Neural cell (in vitro differentiated cells): ENCODE measurements at regions not wholly inside any gene's neighbourhood (a gene's known extent, or its start where the extent isn't known, plus 50 kb on each side); places are given as distances from the start of the nearest gene placed in this dataset.

Experiments
- CTCF ChIP-seq: fragments of 450-650 bp; IDR thresholded peaks from 2 replicates; pipeline ENCODE4 v1.5.1; 2014; ENCODE audit warnings: antibody characterized with exemption, mild to moderate bottlenecking, moderate library complexity; ENCODE audit not compliant: poor library complexity, severe bottlenecking
- MXI1 ChIP-seq: fragments of 450-650 bp; conservative IDR thresholded peaks from 2 replicates; pipeline ENCODE4 v1.6.1; 2014; ENCODE audit warnings: antibody characterized with exemption, mild to moderate bottlenecking; ENCODE audit not compliant: poor library complexity, severe bottlenecking
- POLR2AphosphoS5 ChIP-seq: IDR thresholded peaks from 2 replicates; pipeline ENCODE4 v1.6.1; 2012
- RAD21 ChIP-seq: fragments of 450-650 bp; conservative IDR thresholded peaks from 2 replicates; pipeline ENCODE4 v1.6.1; 2014; ENCODE audit warnings: antibody characterized with exemption, mild to moderate bottlenecking, moderate library complexity
- SMC3 ChIP-seq: fragments of 450-650 bp; conservative IDR thresholded peaks from 2 replicates; pipeline ENCODE4 v1.6.1; 2014; ENCODE audit warnings: antibody characterized with exemption, mild to moderate bottlenecking, moderate library complexity; ENCODE audit not compliant: poor library complexity

GRCh38 chr7:131969560-131969959 lies 413.1 kb upstream of the PODXL start:
- TF ChIP-seq SMC3, result no peak
- TF ChIP-seq CTCF, result no peak
- no peak for TF ChIP-seq RAD21
- no peak for TF ChIP-seq POLR2AphosphoS5
- no peak for TF ChIP-seq MXI1
